BJ (cell line): ENCODE measurements at regions not wholly inside any gene's neighbourhood (a gene's known extent, or its start where the extent isn't known, plus 50 kb on each side); places are given as distances from the start of the nearest gene placed in this dataset.

ENCODE experiments used
- CTCF ChIA-PET: fragments of 350-600 bp; formaldehyde crosslinking; extraction: SDS; loops from one replicate; lab custom pipeline; 2021; ENCODE audit warnings: antibody characterized with exemption, inconsistent platforms; lab: Yijun Ruan, JAX
- POLR2A ChIA-PET: fragments of 300-600 bp; sonication (Branson Sonifier 250); formaldehyde crosslinking; extraction: SDS; loops from one replicate; lab custom pipeline; 2021; ENCODE audit warnings: antibody characterized with exemption; lab: Charles Lee
- DNase-seq: peaks from one replicate; pipeline ENCODE4 v3.0.0-alpha.2; 2011; ENCODE audit warnings: low read depth
- H3K27me3 ChIP-seq: 2 replicates; pipeline ENCODE4 v1.6.0; 2011; ENCODE audit warnings: low read length; ENCODE audit not compliant: control insufficient read depth, insufficient read depth
- H3K36me3 ChIP-seq: 2 replicates; pipeline ENCODE4 v1.5.1; 2011; ENCODE audit warnings: low read length; ENCODE audit not compliant: control insufficient read depth, insufficient read depth
- H3K4me3 ChIP-seq: 2 replicates; pipeline ENCODE4 v1.5.1; 2011; ENCODE audit warnings: low read depth, mild to moderate bottlenecking, control low read depth, low read length
- CTCF ChIP-seq: IDR thresholded peaks from 2 replicates; pipeline ENCODE4 v1.5.1; 2011; ENCODE audit warnings: low read depth, mild to moderate bottlenecking, control low read depth, inconsistent platforms, low read length, moderate library complexity; ENCODE audit not compliant: insufficient read depth

- DNase-seq = no peak
- CTCF ChIA-PET = no interaction called here
Observed at GRCh38 chr9:19732441-19732951, 56.3 kb downstream of the SLC24A2 start.

GRCh38 chr9:19728101-19728500, 60.7 kb downstream of the SLC24A2 start:
- no peaks in the 10 kb centered on the region for H3K27me3 ChIP-seq
- no peak for DNase-seq
- no peaks in the 10 kb centered on the region for H3K36me3 ChIP-seq
- POLR2A ChIA-PET = no interaction called here
- CTCF ChIA-PET = no interaction called here
- TF ChIP-seq CTCF = no peak
- H3K4me3 ChIP-seq = no peak overlapping the region

More at GRCh38 chr9:19732441-19732951, 56.3 kb downstream of the SLC24A2 start:
- Histone ChIP-seq H3K36me3 (no peaks in the 10 kb centered on the region), H3K27me3 (no peaks in the 10 kb centered on the region), H3K4me3 (no peak overlapping the region)
- no peak for TF ChIP-seq CTCF
- POLR2A ChIA-PET = no interaction called here

- Histone ChIP-seq H3K36me3 (no peaks in the 10 kb centered on the region), H3K27me3 (no peaks in the 10 kb centered on the region), H3K4me3 (no peak overlapping the region)
- TF ChIP-seq CTCF = no peak
- POLR2A ChIA-PET = no interaction called here
- no peak for DNase-seq
- CTCF ChIA-PET = no interaction called here
Observed at GRCh38 chr9:19725970-19726369, 62.9 kb downstream of the SLC24A2 start.

- no peak for TF ChIP-seq CTCF
- no peaks in the 10 kb centered on the region for H3K36me3 ChIP-seq
- ChIA-PET CTCF (no interaction called here), POLR2A (no interaction called here)
- DNase-seq = no peak
- H3K27me3 ChIP-seq = no peaks in the 10 kb centered on the region
- H3K4me3 ChIP-seq = no peak overlapping the region
Observed at GRCh38 chr9:19720377-19720776, 68.5 kb downstream of the SLC24A2 start.

GRCh38 chr9:19703702-19704101, 85.1 kb downstream of the SLC24A2 start:
- H3K36me3 ChIP-seq = no peaks in the 10 kb centered on the region
- TF ChIP-seq CTCF = no peak
- ChIA-PET CTCF (no interaction called here), POLR2A (no interaction called here)
- no peak for DNase-seq
- H3K27me3 ChIP-seq = no peaks in the 10 kb centered on the region
- no peak overlapping the region for H3K4me3 ChIP-seq
